CD14-positive monocyte (primary cell): ENCODE measurements at regions not wholly inside any gene's neighbourhood (a gene's known extent, or its start where the extent isn't known, plus 50 kb on each side); places are given as distances from the start of the nearest gene placed in this dataset.

Experiments used
- DNase-seq, 3 donors: peaks; one replicate each; pipeline ENCODE4 v3.0.0-alpha.2; 2011 to 2022
- H2AFZ ChIP-seq: 2 replicates; pipeline ENCODE4 v1.6.0; 2012; ENCODE audit warnings: mild to moderate bottlenecking, low read depth, low read length, inconsistent platforms; ENCODE audit not compliant: insufficient read depth, poor library complexity, severe bottlenecking
- H3K27ac ChIP-seq, 2 donors: 1 replicate in 1 of 2; 2 replicates in 1 of 2; pipeline ENCODE4 v1.5.1; 2012 to 2013; ENCODE audit warnings: low read length in 2 of 2, control low read depth in 1 of 2, inconsistent platforms in 1 of 2, low read depth in 1 of 2, mild to moderate bottlenecking in 1 of 2
- H3K27me3 ChIP-seq, 2 donors: one replicate each; pipeline versions ENCODE4 v1.6.0 to v1.6.1; 2011 to 2013; ENCODE audit warnings: low read length in 2 of 2; ENCODE audit not compliant: control insufficient read depth in 2 of 2, insufficient read depth in 2 of 2
- H3K36me3 ChIP-seq, 2 donors: replicated peaks in 1 of 2; 1 replicate in 1 of 2; 2 replicates in 1 of 2; pipeline versions ENCODE4 v1.5.1 to v1.6.1; 2012 to 2013; ENCODE audit warnings: low read length in 2 of 2, control low read depth in 1 of 2, inconsistent platforms in 1 of 2, mild to moderate bottlenecking in 1 of 2; ENCODE audit not compliant: insufficient read depth in 2 of 2, control insufficient read depth in 1 of 2
- H3K4me1 ChIP-seq, 2 donors: 1 replicate in 1 of 2; 2 replicates in 1 of 2; pipeline versions ENCODE4 v1.5.1 to v1.6.1; 2012 to 2013; ENCODE audit warnings: low read length in 2 of 2, control low read depth in 1 of 2, inconsistent platforms in 1 of 2, mild to moderate bottlenecking in 1 of 2, moderate library complexity in 1 of 2; ENCODE audit not compliant: insufficient read depth in 2 of 2, control insufficient read depth in 1 of 2
- H3K4me2 ChIP-seq: replicated peaks from 2 replicates; pipeline ENCODE3; 2012; ENCODE audit warnings: low read length, moderate library complexity, mild to moderate bottlenecking; ENCODE audit not compliant: poor library complexity, severe bottlenecking; ENCODE audit errors: extremely low read depth
- H3K4me3 ChIP-seq, 3 experiments: fragments of 200-600 bp in 1 of 3; sonication (generic) in 1 of 3; replicated peaks in 1 of 3; 1 replicate in 2 of 3; 2 replicates in 1 of 3; pipeline ENCODE4 v1.5.1; 2011 to 2013; ENCODE audit warnings: low read length in 3 of 3, mild to moderate bottlenecking in 3 of 3, control low read depth in 2 of 3, low read depth in 2 of 3, inconsistent platforms in 1 of 3, moderate library complexity in 1 of 3
- H3K79me2 ChIP-seq: 2 replicates; pipeline ENCODE4 v1.6.0; 2012; ENCODE audit warnings: mild to moderate bottlenecking, control low read depth, inconsistent platforms, low read length, moderate library complexity; ENCODE audit not compliant: insufficient read depth
- H3K9ac ChIP-seq: 2 replicates; pipeline ENCODE4 v1.6.0; 2017; ENCODE audit warnings: low read length, mild to moderate bottlenecking; ENCODE audit not compliant: insufficient read depth, poor library complexity, severe bottlenecking
- H3K9me3 ChIP-seq, 2 donors: replicated peaks in 1 of 2; 1 replicate in 1 of 2; 2 replicates in 1 of 2; pipeline versions ENCODE4 v1.5.1 to v1.6.1; 2012 to 2013; ENCODE audit warnings: low read length in 2 of 2, control low read depth in 1 of 2; ENCODE audit not compliant: control insufficient read depth in 1 of 2, insufficient read depth in 1 of 2
- H4K20me1 ChIP-seq: 2 replicates; pipeline ENCODE4 v1.6.0; 2012; ENCODE audit warnings: mild to moderate bottlenecking, low read length, control low read depth, moderate library complexity; ENCODE audit not compliant: insufficient read depth
- H3K27ac Mint-ChIP-seq, 7 donors: one replicate each; pipeline ENCODE4 v1.8.0; 2020; ENCODE audit warnings: mild to moderate bottlenecking in 7 of 7, mixed read lengths in 7 of 7, moderate library complexity in 6 of 7, inconsistent platforms in 2 of 7
- H3K27me3 Mint-ChIP-seq, 3 donors: one replicate each; pipeline ENCODE4 v1.8.0; 2021 to 2022; ENCODE audit warnings: low read depth in 3 of 3, mild to moderate bottlenecking in 3 of 3, mixed read lengths in 3 of 3, moderate library complexity in 3 of 3, inconsistent platforms in 1 of 3
- H3K36me3 Mint-ChIP-seq, 2 donors: one replicate each; pipeline ENCODE4 v1.8.0; 2020; ENCODE audit warnings: mixed read lengths in 2 of 2, inconsistent platforms in 1 of 2, mild to moderate bottlenecking in 1 of 2
- H3K4me1 Mint-ChIP-seq: one replicate; pipeline ENCODE4 v1.8.0; 2020; ENCODE audit warnings: mild to moderate bottlenecking, mixed read lengths
- H3K4me3 Mint-ChIP-seq, 2 donors: one replicate each; pipeline ENCODE4 v1.8.0; 2020; ENCODE audit warnings: mild to moderate bottlenecking in 2 of 2, mixed read lengths in 2 of 2, moderate library complexity in 1 of 2
- H3K9me3 Mint-ChIP-seq, 7 donors: one replicate each; pipeline ENCODE4 v1.8.0; 2020 to 2022; ENCODE audit warnings: mixed read lengths in 7 of 7, mild to moderate bottlenecking in 6 of 7, moderate library complexity in 6 of 7, inconsistent platforms in 2 of 7
- CTCF ChIP-seq: fragments of 200-600 bp; IDR thresholded peaks from one replicate; pipeline ENCODE4 v1.8.0; 2022; ENCODE audit warnings: antibody characterized with exemption, mild to moderate bottlenecking
- WGBS: methylation state at CpG from one replicate; pipeline ENCODE4 v1.1.5; 2013; ENCODE audit warnings: missing lambda C conversion rate; ENCODE audit not compliant: insufficient coverage; 5-methylcytosine and 5-hydroxymethylcytosine counted together
- intact Hi-C, 2 donors: fragments of 100-400 bp; cut with micrococcal nuclease; formaldehyde crosslinking; loops; one replicate each; pipeline versions ENCODE4 v1.15.0 to v1.15.1; 2023

GRCh38 chr5:25892211-25892610 lies 1146.2 kb downstream of the CDH9 start:
- H3K9me3 ChIP-seq: peaks cover 8 to 11% of the 10 kb centered on the region in 2 donors
- intact Hi-C loops: no loop called here
- no peaks in the 10 kb centered on the region for H3K36me3 ChIP-seq
- H3K9me3 Mint-ChIP-seq: peaks cover 0 to 11% (median 3%) of the 10 kb centered on the region in 7 donors
- WGBS: no CpG with 5 or more reads among the region's 2 CpGs
- H3K27ac Mint-ChIP-seq: no peak overlapping the region
- DNase-seq: no peak
- H4K20me1 ChIP-seq: no peaks in the 10 kb centered on the region
- H3K4me3 ChIP-seq: no peak overlapping the region
- no peak overlapping the region for H3K4me3 Mint-ChIP-seq
- H3K9ac ChIP-seq: no peak overlapping the region
- H3K4me1 ChIP-seq: no peaks in the 10 kb centered on the region
- H3K36me3 Mint-ChIP-seq: no peaks in the 10 kb centered on the region
- TF ChIP-seq CTCF: no peak
- H3K27me3 ChIP-seq: no peaks in the 10 kb centered on the region
- H3K4me2 ChIP-seq: no peak overlapping the region
- H3K27me3 Mint-ChIP-seq: no peaks in the 10 kb centered on the region
- H3K27ac ChIP-seq: no peak overlapping the region
- no peaks in the 10 kb centered on the region for H3K4me1 Mint-ChIP-seq
- no peak overlapping the region for H2AFZ ChIP-seq
- no peaks in the 10 kb centered on the region for H3K79me2 ChIP-seq

DNA sequence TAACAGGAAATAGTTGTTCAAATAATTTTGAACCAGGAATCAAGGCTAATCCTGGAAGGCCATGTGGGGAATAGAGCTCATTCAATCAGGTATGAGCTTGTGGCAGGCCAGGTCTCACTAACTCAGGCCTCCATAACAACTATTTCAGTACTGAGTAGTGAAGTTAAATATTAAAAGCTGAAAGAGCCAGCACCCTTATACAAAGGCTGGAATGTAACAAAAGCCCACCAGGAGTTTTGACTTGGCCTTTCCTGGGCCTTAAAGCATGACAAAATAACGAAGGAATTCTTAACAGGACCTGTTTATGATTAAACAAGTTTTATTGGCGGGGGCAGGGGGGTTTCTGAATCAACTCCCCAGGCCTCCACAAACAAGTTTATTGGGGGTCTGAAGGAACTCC lies 1146.7 kb downstream of the CDH9 start:
- 80% methylated on average over 1 of the region's 2 CpGs for WGBS

More for the DNA sequence above, 1146.7 kb downstream of the CDH9 start:
- no peaks in the 10 kb centered on the region for H3K4me1 Mint-ChIP-seq
- H3K9ac ChIP-seq: no peak overlapping the region
- peaks cover 0 to 11% (median 3%) of the 10 kb centered on the region in 7 donors for H3K9me3 Mint-ChIP-seq
- H3K27ac ChIP-seq: no peak overlapping the region
- no peak overlapping the region for H3K4me3 Mint-ChIP-seq
- TF ChIP-seq CTCF: no peak
- H3K4me2 ChIP-seq: no peak overlapping the region
- no peaks in the 10 kb centered on the region for H3K27me3 ChIP-seq
- no peak for DNase-seq
- H3K27me3 Mint-ChIP-seq: no peaks in the 10 kb centered on the region
- H3K27ac Mint-ChIP-seq: no peak overlapping the region
- no peaks in the 10 kb centered on the region for H3K79me2 ChIP-seq
- intact Hi-C loops: no loop called here
- H4K20me1 ChIP-seq: no peaks in the 10 kb centered on the region
- no peaks in the 10 kb centered on the region for H3K36me3 Mint-ChIP-seq
- no peaks in the 10 kb centered on the region for H3K36me3 ChIP-seq
- peaks cover 8 to 11% of the 10 kb centered on the region in 2 donors for H3K9me3 ChIP-seq
- no peak overlapping the region for H2AFZ ChIP-seq
- H3K4me3 ChIP-seq: no peak overlapping the region
- H3K4me1 ChIP-seq: no peaks in the 10 kb centered on the region
